ENCODE measurements at regions not wholly inside any gene's neighbourhood (a gene's known extent, or its start where the extent isn't known, plus 50 kb on each side); places are given as distances from the start of the nearest gene placed in this dataset.

DNA sequence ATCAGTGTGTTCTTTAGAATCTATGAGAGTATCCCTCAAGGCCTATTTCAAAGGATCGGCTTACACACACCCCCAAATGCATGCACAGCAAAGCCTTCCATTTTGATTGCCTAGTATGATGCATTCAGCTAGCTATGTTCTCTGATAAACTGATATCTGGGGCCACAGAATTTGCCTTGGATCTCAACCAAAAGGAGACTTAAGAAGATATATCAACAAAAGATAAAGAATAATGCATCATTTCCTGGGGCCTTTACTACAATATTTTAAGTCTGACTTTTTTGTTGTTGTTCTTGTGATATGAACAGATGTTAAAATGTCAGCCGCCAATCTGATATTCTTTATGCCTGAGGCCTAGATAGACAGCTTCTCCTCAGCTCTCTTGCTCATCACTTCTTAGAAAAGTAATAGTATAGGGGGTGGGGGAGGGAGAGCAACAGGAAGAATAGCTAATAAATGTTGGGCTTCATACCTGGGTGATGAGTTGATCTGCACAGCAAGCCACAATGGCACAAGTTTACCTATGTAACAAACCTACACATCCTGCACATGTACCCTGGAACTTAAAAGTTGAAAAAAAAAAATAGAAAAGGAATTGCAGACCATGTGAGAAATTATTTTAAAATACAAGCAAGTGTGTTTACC, 792.9 kb upstream of the GHITM start:
- no peak for ATAC-seq
- WGBS, 2 donors (ENCODE audit: low coverage in 1 of 2), result 79 to 100% methylated on average over 1 to 2 of the region's 2 CpGs
- TF ChIP-seq POLR2A (IDR thresholded peaks at IDR 0.05) (no peak), POLR2AphosphoS5 (IDR thresholded peaks at IDR 0.05) (no peak), EP300 (IDR thresholded peaks at IDR 0.05) (no peak)
- TF ChIP-seq, protein P1, sequence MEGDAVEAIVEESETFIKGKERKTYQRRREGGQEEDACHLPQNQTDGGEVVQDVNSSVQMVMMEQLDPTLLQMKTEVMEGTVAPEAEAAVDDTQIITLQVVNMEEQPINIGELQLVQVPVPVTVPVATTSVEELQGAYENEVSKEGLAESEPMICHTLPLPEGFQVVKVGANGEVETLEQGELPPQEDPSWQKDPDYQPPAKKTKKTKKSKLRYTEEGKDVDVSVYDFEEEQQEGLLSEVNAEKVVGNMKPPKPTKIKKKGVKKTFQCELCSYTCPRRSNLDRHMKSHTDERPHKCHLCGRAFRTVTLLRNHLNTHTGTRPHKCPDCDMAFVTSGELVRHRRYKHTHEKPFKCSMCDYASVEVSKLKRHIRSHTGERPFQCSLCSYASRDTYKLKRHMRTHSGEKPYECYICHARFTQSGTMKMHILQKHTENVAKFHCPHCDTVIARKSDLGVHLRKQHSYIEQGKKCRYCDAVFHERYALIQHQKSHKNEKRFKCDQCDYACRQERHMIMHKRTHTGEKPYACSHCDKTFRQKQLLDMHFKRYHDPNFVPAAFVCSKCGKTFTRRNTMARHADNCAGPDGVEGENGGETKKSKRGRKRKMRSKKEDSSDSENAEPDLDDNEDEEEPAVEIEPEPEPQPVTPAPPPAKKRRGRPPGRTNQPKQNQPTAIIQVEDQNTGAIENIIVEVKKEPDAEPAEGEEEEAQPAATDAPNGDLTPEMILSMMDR (IDR thresholded peaks at IDR 0.05), result no peak
- Histone ChIP-seq H3K27me3 (no peaks in the 10 kb centered on the region), H3K4me3 (no peak overlapping the region), H3K9me3 (peaks cover 0 to 9% (median 0%) of the 10 kb centered on the region in 3 donors), H3K36me3 (no peaks in the 10 kb centered on the region), H3K27ac (no peak overlapping the region), H3K4me1 (no peaks in the 10 kb centered on the region)

DNA sequence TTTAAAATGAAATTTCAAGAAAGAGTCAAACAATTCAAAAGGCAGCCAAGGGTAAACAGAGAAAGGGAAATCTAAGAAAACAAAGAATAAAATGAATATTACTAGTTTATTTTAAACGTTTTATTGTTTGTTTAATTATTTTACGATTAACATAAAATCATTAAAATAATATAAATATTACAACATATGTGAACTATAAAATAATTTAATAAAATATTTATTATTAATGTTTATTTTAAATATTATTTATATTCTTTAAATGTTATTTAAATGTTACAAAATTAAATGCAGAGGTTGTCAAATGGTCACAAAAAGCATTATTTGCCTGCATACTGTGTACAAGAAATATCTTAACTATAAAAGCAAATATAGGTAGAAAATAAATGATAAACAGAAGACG, 786.7 kb upstream of the GHITM start:
- H3K9me3 ChIP-seq, result peaks cover 0 to 8% (median 3%) of the 10 kb centered on the region in 3 donors
- WGBS, 2 donors (ENCODE audit: low coverage in 1 of 2), result 73 to 78% methylated on average over 3 of the region's 3 CpGs
- H3K27ac ChIP-seq, result no peak overlapping the region
- no peaks in the 10 kb centered on the region for H3K4me1 ChIP-seq
- no peaks in the 10 kb centered on the region for H3K36me3 ChIP-seq
- no peaks in the 10 kb centered on the region for H3K27me3 ChIP-seq
- TF ChIP-seq EP300 (IDR thresholded peaks at IDR 0.05) (no peak), POLR2A (IDR thresholded peaks at IDR 0.05) (no peak), POLR2AphosphoS5 (IDR thresholded peaks at IDR 0.05) (no peak)
- TF ChIP-seq, protein P1 (IDR thresholded peaks at IDR 0.05), result no peak
- no peak for ATAC-seq
- H3K4me3 ChIP-seq, result no peak overlapping the region

DNA sequence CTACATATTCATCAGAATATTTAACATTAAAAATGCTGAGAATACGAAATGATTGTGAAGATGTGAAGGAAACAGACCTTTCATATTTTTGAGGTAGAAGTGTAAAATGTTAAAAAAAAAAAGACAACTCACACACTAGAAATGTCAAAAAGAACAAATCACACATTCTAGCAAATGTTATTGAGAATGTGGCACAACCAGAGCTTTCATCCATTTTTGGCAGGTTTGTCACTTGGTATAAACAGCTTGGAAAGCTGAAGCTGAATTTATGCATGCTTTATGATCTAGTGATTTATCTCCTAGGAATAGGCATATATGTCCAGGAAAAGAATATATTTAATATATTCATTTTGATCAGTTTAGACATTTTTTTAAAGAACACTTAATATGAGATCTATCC, 784.9 kb upstream of the GHITM start:
- Histone ChIP-seq H3K4me1 (no peaks in the 10 kb centered on the region), H3K36me3 (no peaks in the 10 kb centered on the region), H3K4me3 (no peak overlapping the region), H3K9me3 (peaks cover 0 to 19% (median 3%) of the 10 kb centered on the region in 3 donors), H3K27me3 (no peaks in the 10 kb centered on the region), H3K27ac (no peak overlapping the region)
- no peak for TF ChIP-seq EP300 (IDR thresholded peaks at IDR 0.05)
- no peak for TF ChIP-seq POLR2A (IDR thresholded peaks at IDR 0.05)
- TF ChIP-seq, protein P1 (IDR thresholded peaks at IDR 0.05), result no peak
- no peak for TF ChIP-seq POLR2AphosphoS5 (IDR thresholded peaks at IDR 0.05)
- WGBS, 2 donors (ENCODE audit: low coverage in 1 of 2), result 71 to 80% methylated on average over 1 of the region's 1 CpG
- ATAC-seq, result no peak

DNA sequence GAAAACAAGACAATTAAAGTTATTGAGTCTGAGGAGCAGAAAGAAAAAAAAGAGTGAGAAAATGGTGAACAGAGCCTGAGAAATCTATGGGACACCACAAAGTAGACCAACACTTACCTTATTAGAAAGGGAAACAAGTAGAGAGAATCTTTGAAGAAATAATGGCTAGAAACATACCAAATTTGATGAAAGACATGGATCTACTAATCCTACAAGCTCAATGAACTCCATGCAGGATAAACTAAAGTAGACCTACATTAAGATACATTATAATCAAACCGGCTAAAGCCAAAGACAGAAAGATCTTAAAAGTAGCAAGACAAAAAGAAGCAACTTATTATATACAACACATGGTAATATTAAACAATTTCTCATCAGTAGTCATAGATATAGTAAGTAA, 782.3 kb upstream of the GHITM start:
- Histone ChIP-seq H3K4me3 (no peak overlapping the region), H3K9me3 (peaks cover 0 to 19% (median 3%) of the 10 kb centered on the region in 3 donors), H3K36me3 (no peaks in the 10 kb centered on the region), H3K27ac (no peak overlapping the region), H3K27me3 (no peaks in the 10 kb centered on the region), H3K4me1 (no peaks in the 10 kb centered on the region)
- WGBS, 2 donors (ENCODE audit: low coverage in 1 of 2), result 80 to 100% methylated on average over 1 of the region's 1 CpG
- no peak for ATAC-seq
- no peak for TF ChIP-seq POLR2AphosphoS5 (IDR thresholded peaks at IDR 0.05)
- no peak for TF ChIP-seq POLR2A (IDR thresholded peaks at IDR 0.05)

DNA sequence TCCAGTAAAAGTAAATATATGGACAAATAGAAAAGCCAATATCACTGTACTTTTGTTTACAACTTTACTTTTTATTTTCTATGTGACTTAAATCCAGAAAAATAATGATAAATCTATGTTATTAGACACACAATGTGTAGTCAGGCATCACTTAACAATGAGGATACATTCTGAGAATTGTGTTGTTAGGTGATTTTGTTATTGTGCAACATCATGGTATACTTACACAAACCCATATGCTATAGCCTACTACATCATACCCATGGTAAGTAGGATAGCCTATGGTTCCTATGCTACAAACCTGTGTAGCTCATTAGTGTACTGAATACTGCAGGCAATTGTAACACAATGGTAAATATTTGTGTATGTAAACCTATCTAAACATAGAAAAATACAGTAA, 781.7 kb upstream of the GHITM start:
- Histone ChIP-seq H3K27me3 (no peaks in the 10 kb centered on the region), H3K4me3 (no peak overlapping the region), H3K9me3 (peaks cover 0 to 19% (median 3%) of the 10 kb centered on the region in 3 donors), H3K27ac (no peak overlapping the region), H3K4me1 (no peaks in the 10 kb centered on the region), H3K36me3 (no peaks in the 10 kb centered on the region)
- TF ChIP-seq EP300 (IDR thresholded peaks at IDR 0.05), result no peak
- TF ChIP-seq, protein P1 (IDR thresholded peaks at IDR 0.05), result no peak
- TF ChIP-seq POLR2A (IDR thresholded peaks at IDR 0.05), result no peak
- TF ChIP-seq POLR2AphosphoS5 (IDR thresholded peaks at IDR 0.05), result no peak
- no peak for ATAC-seq
